Calu3 (cell line): ENCODE measurements at regions not wholly inside any gene's neighbourhood (a gene's known extent, or its start where the extent isn't known, plus 50 kb on each side); places are given as distances from the start of the nearest gene placed in this dataset.

Source experiments
- BruUV-seq: library from RNA; stranded (reverse); fragments of 400-500 nt; replicated peaks from 2 replicates; lab custom pipeline; 2021; lab: Mats Ljungman, UMichigan
- CTCF ChIA-PET: fragments of 300-600 bp; sonication (Branson Sonifier 250); formaldehyde crosslinking; loops from one replicate; lab custom pipeline; 2022; ENCODE audit warnings: antibody characterized with exemption; lab: Charles Lee
- DNase-seq: peaks from one replicate; pipeline ENCODE4 v3.0.0; 2022
- H3K27ac Mint-ChIP-seq: one replicate; pipeline ENCODE4 v1.8.0; 2022; ENCODE audit warnings: mixed read lengths; ENCODE audit not compliant: unreplicated experiment
- H3K27me3 Mint-ChIP-seq: one replicate; pipeline ENCODE4 v1.8.0; 2022; ENCODE audit warnings: mixed read lengths; ENCODE audit not compliant: unreplicated experiment
- H3K36me3 Mint-ChIP-seq: one replicate; pipeline ENCODE4 v1.8.0; 2022; ENCODE audit warnings: mild to moderate bottlenecking, moderate library complexity, mixed read lengths; ENCODE audit not compliant: insufficient read depth, unreplicated experiment
- H3K4me1 Mint-ChIP-seq: one replicate; pipeline ENCODE4 v1.8.0; 2022; ENCODE audit warnings: mild to moderate bottlenecking, low read depth, mixed read lengths; ENCODE audit not compliant: unreplicated experiment
- H3K4me3 Mint-ChIP-seq: one replicate; pipeline ENCODE4 v1.8.0; 2022; ENCODE audit warnings: mild to moderate bottlenecking, low read depth, moderate library complexity, mixed read lengths; ENCODE audit not compliant: unreplicated experiment
- H3K9me3 Mint-ChIP-seq: one replicate; pipeline ENCODE4 v1.8.0; 2022; ENCODE audit warnings: low read depth, mixed read lengths; ENCODE audit not compliant: unreplicated experiment
- intact Hi-C: fragments of 100-400 bp; cut with micrococcal nuclease; formaldehyde crosslinking; loops from one replicate; pipeline ENCODE4 v1.10.0; 2022; ENCODE audit not compliant: unreplicated experiment
- TF ChIP-seq, protein P1 (sequence below): fragments of 200-600 bp; IDR thresholded peaks from one replicate; pipeline ENCODE4 v1.8.0; 2022; ENCODE audit warnings: antibody characterized with exemption; ENCODE audit not compliant: unreplicated experiment

DNA sequence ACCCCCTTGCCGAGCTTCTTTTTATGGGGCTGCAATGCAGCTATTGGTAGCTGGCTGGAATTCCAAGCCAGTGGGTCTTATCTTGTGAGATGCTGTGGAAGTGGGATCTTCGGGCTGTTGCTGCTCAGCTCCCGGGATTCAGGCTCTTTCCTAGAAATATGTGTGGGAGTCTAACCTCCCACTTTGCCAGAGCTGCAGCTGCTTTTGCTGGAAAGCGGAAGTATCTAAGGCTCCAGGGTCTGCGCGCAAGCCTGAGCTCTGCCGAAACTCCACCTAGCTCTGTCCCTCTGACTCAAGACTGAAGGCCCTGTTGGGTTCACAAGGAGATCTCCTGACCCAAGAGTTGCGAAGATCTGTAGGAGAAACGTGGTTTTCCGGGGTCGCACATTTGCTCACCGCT is 151.1 kb upstream of the ANKRD55 start:
- Mint-ChIP-seq H3K4me3 (no peak overlapping the region), H3K36me3 (no peaks in the 10 kb centered on the region), H3K27ac (no peak overlapping the region), H3K9me3 (no peaks in the 10 kb centered on the region), H3K4me1 (no peaks in the 10 kb centered on the region), H3K27me3 (no peaks in the 10 kb centered on the region)
- intact Hi-C loops, result no loop called here
- CTCF ChIA-PET, result no interaction called here
- no peak for DNase-seq
- BruUV-seq, result no TSS peak
- TF ChIP-seq, protein P1, sequence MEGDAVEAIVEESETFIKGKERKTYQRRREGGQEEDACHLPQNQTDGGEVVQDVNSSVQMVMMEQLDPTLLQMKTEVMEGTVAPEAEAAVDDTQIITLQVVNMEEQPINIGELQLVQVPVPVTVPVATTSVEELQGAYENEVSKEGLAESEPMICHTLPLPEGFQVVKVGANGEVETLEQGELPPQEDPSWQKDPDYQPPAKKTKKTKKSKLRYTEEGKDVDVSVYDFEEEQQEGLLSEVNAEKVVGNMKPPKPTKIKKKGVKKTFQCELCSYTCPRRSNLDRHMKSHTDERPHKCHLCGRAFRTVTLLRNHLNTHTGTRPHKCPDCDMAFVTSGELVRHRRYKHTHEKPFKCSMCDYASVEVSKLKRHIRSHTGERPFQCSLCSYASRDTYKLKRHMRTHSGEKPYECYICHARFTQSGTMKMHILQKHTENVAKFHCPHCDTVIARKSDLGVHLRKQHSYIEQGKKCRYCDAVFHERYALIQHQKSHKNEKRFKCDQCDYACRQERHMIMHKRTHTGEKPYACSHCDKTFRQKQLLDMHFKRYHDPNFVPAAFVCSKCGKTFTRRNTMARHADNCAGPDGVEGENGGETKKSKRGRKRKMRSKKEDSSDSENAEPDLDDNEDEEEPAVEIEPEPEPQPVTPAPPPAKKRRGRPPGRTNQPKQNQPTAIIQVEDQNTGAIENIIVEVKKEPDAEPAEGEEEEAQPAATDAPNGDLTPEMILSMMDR, result no peak

DNA sequence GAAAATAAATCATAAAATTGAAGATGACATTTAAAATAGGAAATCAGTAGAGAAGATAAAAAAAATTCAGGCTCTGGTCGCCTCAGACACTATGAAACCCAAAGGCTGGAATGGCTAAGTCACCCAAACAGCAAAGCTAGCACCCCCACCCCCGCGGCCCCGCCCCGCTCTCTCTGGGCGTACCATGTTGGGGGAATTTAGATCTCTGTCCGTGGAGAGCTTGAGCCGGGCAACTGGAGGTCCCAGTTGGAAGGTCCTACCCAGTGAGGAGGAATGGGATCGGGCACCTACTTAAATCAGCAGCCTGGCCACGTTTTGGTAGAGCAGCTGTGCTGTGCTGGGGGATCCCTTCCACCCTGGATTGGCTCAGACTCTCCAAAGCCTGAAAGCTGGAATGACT is 150.6 kb upstream of the ANKRD55 start:
- CTCF ChIA-PET, result no interaction called here
- no peak for DNase-seq

DNA sequence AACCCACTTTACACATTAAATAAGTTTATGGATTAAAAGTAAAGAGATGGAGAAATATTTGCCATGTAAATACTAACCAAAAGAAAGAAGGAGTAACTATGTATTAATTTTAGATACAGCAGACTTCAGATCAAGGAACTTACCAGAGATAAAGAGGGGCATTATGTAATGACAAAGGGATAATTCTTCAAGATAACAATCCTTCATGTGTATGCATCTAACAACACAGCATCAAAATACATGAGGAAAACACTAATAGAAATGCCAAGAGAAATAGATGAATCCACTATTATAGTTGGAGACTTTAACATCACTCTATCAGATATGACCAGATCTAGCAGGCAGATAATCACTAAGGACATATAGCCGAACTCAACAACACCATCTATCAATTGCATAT is 149.8 kb upstream of the ANKRD55 start:
- DNase-seq, result no peak
- no TSS peak for BruUV-seq
- intact Hi-C loops, result no loop called here
- H3K9me3 Mint-ChIP-seq, result no peaks in the 10 kb centered on the region
- no peaks in the 10 kb centered on the region for H3K27me3 Mint-ChIP-seq
- H3K36me3 Mint-ChIP-seq, result no peaks in the 10 kb centered on the region
- no peaks in the 10 kb centered on the region for H3K4me1 Mint-ChIP-seq
- TF ChIP-seq, protein P1, result no peak
- CTCF ChIA-PET, result no interaction called here
- no peak overlapping the region for H3K4me3 Mint-ChIP-seq
- no peak overlapping the region for H3K27ac Mint-ChIP-seq

More for the DNA sequence above, 150.6 kb upstream of the ANKRD55 start:
- BruUV-seq, result no TSS peak
- Mint-ChIP-seq H3K27me3 (no peaks in the 10 kb centered on the region), H3K4me1 (no peaks in the 10 kb centered on the region), H3K4me3 (no peak overlapping the region), H3K27ac (no peak overlapping the region), H3K9me3 (no peaks in the 10 kb centered on the region), H3K36me3 (no peaks in the 10 kb centered on the region)
- TF ChIP-seq, protein P1, result no peak
- intact Hi-C loops, result no loop called here

DNA sequence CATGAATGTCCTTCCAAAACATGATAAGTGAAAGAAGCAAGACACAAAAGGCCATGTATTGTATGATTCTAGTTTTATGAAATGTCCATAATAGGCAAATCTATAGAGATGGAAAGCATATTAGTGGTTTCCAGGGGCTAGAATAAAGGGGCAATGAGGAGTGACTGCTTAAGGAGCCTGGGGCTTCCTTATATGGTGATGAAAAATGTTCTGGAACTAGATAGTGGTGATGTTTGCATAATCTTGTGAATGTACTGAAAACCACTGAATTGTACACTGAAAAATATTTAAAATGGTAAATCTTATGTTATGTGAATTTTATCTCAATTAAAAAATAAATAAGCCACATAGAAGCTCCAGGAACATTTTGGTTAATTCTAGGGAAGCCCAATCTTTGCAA is 144.4 kb upstream of the ANKRD55 start:
- TF ChIP-seq, protein P1, result no peak
- Mint-ChIP-seq H3K36me3 (no peaks in the 10 kb centered on the region), H3K4me1 (no peaks in the 10 kb centered on the region), H3K4me3 (no peak overlapping the region), H3K27ac (no peak overlapping the region), H3K27me3 (no peaks in the 10 kb centered on the region), H3K9me3 (peaks cover 3% of the 10 kb centered on the region)
- CTCF ChIA-PET, result no interaction called here
- intact Hi-C loops, result no loop called here
- DNase-seq, result no peak
- no TSS peak for BruUV-seq
